ENCODE measurements at regions not wholly inside any gene's neighbourhood (a gene's known extent, or its start where the extent isn't known, plus 50 kb on each side); places are given as distances from the start of the nearest gene placed in this dataset.

- DNase-seq (ENCODE audit: low spot score), result no peak
- H3K9me3 ChIP-seq (ENCODE audit: control insufficient read depth in 4 of 4, low read length in 3 of 4), result peaks cover 0 to 3% (median 0%) of the 10 kb centered on the region in 4 donors
- no peak overlapping the region for H3K4me3 ChIP-seq (ENCODE audit: low read depth in 1 of 3, low read length in 3 of 3)
- TF ChIP-seq RXRA (IDR thresholded peaks at IDR 0.05), result no peak
- TF ChIP-seq SP1 (IDR thresholded peaks at IDR 0.05), result no peak
- TF ChIP-seq RAD21 (IDR thresholded peaks at IDR 0.05), result no peak
- no peak for TF ChIP-seq MAX (IDR thresholded peaks at IDR 0.05)
- TF ChIP-seq HNF4A (conservative IDR thresholded peaks at IDR 0.05), result no peak
- no peak for TF ChIP-seq HNF4G (IDR thresholded peaks at IDR 0.05)
- no peak for TF ChIP-seq JUND (IDR thresholded peaks at IDR 0.05)
- TF ChIP-seq REST (IDR thresholded peaks at IDR 0.05), result no peak
- no peak for TF ChIP-seq CTCF (IDR thresholded peaks at IDR 0.05; ENCODE audit: low read depth, low read length, missing input control)
- no peaks in the 10 kb centered on the region for H3K36me3 ChIP-seq (ENCODE audit: control insufficient read depth in 4 of 4, insufficient read depth in 3 of 4, low read depth in 1 of 4, low read length in 3 of 4)
- WGBS, result 66% methylated on average over 6 of the region's 6 CpGs
- peaks cover 0 to 7% (median 0%) of the 10 kb centered on the region in 4 donors for H3K27me3 ChIP-seq (ENCODE audit: control insufficient read depth in 4 of 4, insufficient read depth in 4 of 4, low read length in 3 of 4)
- H3K9ac ChIP-seq (ENCODE audit: low read depth in 1 of 2, low read length in 2 of 2), result no peak overlapping the region
- H3K27ac ChIP-seq (ENCODE audit: low read depth in 1 of 2, low read length in 2 of 2), result no peak overlapping the region
- H3K4me1 ChIP-seq (ENCODE audit: control insufficient read depth in 4 of 4, insufficient read depth in 4 of 4, low read length in 3 of 4), result no peaks in the 10 kb centered on the region
These were observed 68.5 kb upstream of the SRSF6 start for GRCh38 chr20:43389211-43389610.

GRCh38 chr20:43388268-43389002 lies 69.3 kb upstream of the SRSF6 start:
- DNase-seq (ENCODE audit: low spot score), result no peak
- Histone ChIP-seq H3K9ac (ENCODE audit: low read depth in 1 of 2, low read length in 2 of 2) (no peak overlapping the region), H3K27ac (ENCODE audit: low read depth in 1 of 2, low read length in 2 of 2) (no peak overlapping the region), H3K4me1 (ENCODE audit: control insufficient read depth in 4 of 4, insufficient read depth in 4 of 4, low read length in 3 of 4) (no peaks in the 10 kb centered on the region), H3K9me3 (ENCODE audit: control insufficient read depth in 4 of 4, low read length in 3 of 4) (peaks cover 0 to 2% (median 0%) of the 10 kb centered on the region in 4 donors), H3K27me3 (ENCODE audit: control insufficient read depth in 4 of 4, insufficient read depth in 4 of 4, low read length in 3 of 4) (peaks cover 0 to 11% (median 0%) of the 10 kb centered on the region in 4 donors), H3K4me3 (ENCODE audit: low read depth in 1 of 3, low read length in 3 of 3) (no peak overlapping the region), H3K36me3 (ENCODE audit: control insufficient read depth in 4 of 4, insufficient read depth in 3 of 4, low read depth in 1 of 4, low read length in 3 of 4) (no peaks in the 10 kb centered on the region)
- WGBS, result 59% methylated on average over 14 of the region's 14 CpGs
- no peak for TF ChIP-seq YY1 (IDR thresholded peaks at IDR 0.05)

GRCh38 chr20:43387737-43388136 lies 70.0 kb upstream of the SRSF6 start:
- Histone ChIP-seq H3K27ac (ENCODE audit: low read depth in 1 of 2, low read length in 2 of 2) (no peak overlapping the region), H3K9ac (ENCODE audit: low read depth in 1 of 2, low read length in 2 of 2) (no peak overlapping the region), H3K9me3 (ENCODE audit: control insufficient read depth in 4 of 4, low read length in 3 of 4) (no peaks in the 10 kb centered on the region), H3K27me3 (ENCODE audit: control insufficient read depth in 4 of 4, insufficient read depth in 4 of 4, low read length in 3 of 4) (peaks cover 0 to 8% (median 0%) of the 10 kb centered on the region in 4 donors), H3K36me3 (ENCODE audit: control insufficient read depth in 4 of 4, insufficient read depth in 3 of 4, low read depth in 1 of 4, low read length in 3 of 4) (no peaks in the 10 kb centered on the region), H3K4me3 (ENCODE audit: low read depth in 1 of 3, low read length in 3 of 3) (no peak overlapping the region), H3K4me1 (ENCODE audit: control insufficient read depth in 4 of 4, insufficient read depth in 4 of 4, low read length in 3 of 4) (no peaks in the 10 kb centered on the region)
- WGBS, result 83% methylated on average over 4 of the region's 4 CpGs
- no peak for DNase-seq (ENCODE audit: low spot score)
- no peak for TF ChIP-seq ATF3 (IDR thresholded peaks at IDR 0.05)
- no peak for TF ChIP-seq FOXA2 (IDR thresholded peaks at IDR 0.05)
- TF ChIP-seq CTCF (IDR thresholded peaks at IDR 0.05; ENCODE audit: low read depth, low read length, missing input control), result no peak
- TF ChIP-seq YY1 (IDR thresholded peaks at IDR 0.05), result no peak
- no peak for TF ChIP-seq TAF1 (conservative IDR thresholded peaks at IDR 0.05)
- no peak for TF ChIP-seq ZBTB33 (IDR thresholded peaks at IDR 0.05)
- no peak for TF ChIP-seq HNF4A (conservative IDR thresholded peaks at IDR 0.05)
- no peak for TF ChIP-seq EGR1 (IDR thresholded peaks at IDR 0.05; ENCODE audit: low read depth in 2 of 2)
- TF ChIP-seq GABPA (IDR thresholded peaks at IDR 0.05 in 1 of 2, conservative IDR thresholded peaks at IDR 0.05 in 1 of 2), result no peak
- TF ChIP-seq RAD21 (IDR thresholded peaks at IDR 0.05), result no peak
